ENCODE measurements at regions not wholly inside any gene's neighbourhood (a gene's known extent, or its start where the extent isn't known, plus 50 kb on each side); places are given as distances from the start of the nearest gene placed in this dataset.

- no peak for TF ChIP-seq POLR2A (IDR thresholded peaks at IDR 0.05)
- TF ChIP-seq CTCF (IDR thresholded peaks at IDR 0.05), result no peak
These were observed 158.1 kb upstream of the HMHB1 start for GRCh38 chr5:143653766-143654282.

All from body of pancreas (tissue), 4 donors.